ENCODE measurements at regions not wholly inside any gene's neighbourhood (a gene's known extent, or its start where the extent isn't known, plus 50 kb on each side); places are given as distances from the start of the nearest gene placed in this dataset.

DNA sequence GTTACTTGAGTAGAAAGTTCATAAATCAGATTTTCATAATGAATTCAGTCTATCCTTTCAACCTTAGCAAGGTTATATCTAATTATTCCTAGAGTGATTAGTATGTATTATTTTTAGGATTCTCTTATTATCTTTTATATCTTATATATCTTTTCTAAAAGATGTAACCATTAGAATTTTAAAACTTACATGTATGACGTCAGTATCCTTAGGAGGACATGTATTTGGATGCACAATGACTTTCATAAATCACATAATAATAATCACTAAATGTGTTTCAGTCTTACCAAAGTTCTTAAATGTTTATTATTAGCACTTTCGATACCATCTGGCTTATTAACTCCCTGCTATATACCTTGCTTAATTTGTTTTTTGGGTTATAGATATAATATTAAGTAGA, 1400.5 kb upstream of the IGFBP7 start:
- no peak for ATAC-seq
- intact Hi-C loops (cut with micrococcal nuclease; ENCODE audit: unreplicated experiment) (no loop called here), in situ Hi-C loops (cut with HindIII; ENCODE audit: low pct_unique_long_range_greater_than_20kb, low sequenced_read_pairs) (no loop called here)

DNA sequence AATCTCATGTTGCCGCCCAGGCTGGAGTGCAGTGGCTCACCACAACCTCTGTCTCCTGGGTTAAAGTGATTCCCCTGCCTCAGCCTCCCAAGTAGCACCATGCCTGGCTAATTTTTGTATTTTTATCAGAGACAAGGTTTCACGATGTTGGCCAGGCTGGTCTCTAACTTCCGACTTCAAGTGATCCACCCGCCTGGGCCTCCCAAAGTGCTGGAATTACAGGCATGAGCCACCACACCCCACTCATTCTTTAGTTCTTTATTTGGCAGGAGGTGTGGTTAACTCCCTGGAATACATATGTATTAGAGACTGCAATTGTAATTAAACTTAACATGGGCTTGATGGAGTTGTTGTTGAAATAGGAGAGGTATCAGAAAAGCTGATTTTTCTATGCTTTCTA, 1396.9 kb upstream of the IGFBP7 start:
- no peak overlapping the region for H3K27ac ChIP-seq (ENCODE audit: low read length)
- H3K36me3 ChIP-seq (ENCODE audit: control insufficient read depth, insufficient read depth, low read length) = no peaks in the 10 kb centered on the region
- no peak for DNase-seq (ENCODE audit: low read depth, low spot score)
- no peaks in the 10 kb centered on the region for H3K9me3 ChIP-seq (ENCODE audit: control insufficient read depth, insufficient read depth, low read depth, low read length)
- no peak for ATAC-seq
- in situ Hi-C loops (cut with HindIII; ENCODE audit: low pct_unique_long_range_greater_than_20kb, low sequenced_read_pairs) (no loop called here), intact Hi-C loops (cut with micrococcal nuclease; ENCODE audit: unreplicated experiment) (no loop called here)
- CTCF ChIA-PET = no interaction called here
- BruUV-seq (replicated peaks) = no TSS peak
- no peaks in the 10 kb centered on the region for H3K4me1 ChIP-seq (ENCODE audit: control insufficient read depth, insufficient read depth, low read length)
- TF ChIP-seq POLR2AphosphoS5 (IDR thresholded peaks at IDR 0.05; ENCODE audit: low read depth, low read length) (no peak), TCF7L2 (IDR thresholded peaks at IDR 0.05; ENCODE audit: low read depth, low read length) (no peak), SIN3A (IDR thresholded peaks at IDR 0.05; ENCODE audit: borderline replicate concordance, insufficient read depth, low read depth, low read length) (no peak), REST (IDR thresholded peaks at IDR 0.05; ENCODE audit: insufficient read depth in 1 of 2, low read depth in 2 of 2, low read length in 1 of 2) (no peak)
- TF ChIP-seq, protein P1, sequence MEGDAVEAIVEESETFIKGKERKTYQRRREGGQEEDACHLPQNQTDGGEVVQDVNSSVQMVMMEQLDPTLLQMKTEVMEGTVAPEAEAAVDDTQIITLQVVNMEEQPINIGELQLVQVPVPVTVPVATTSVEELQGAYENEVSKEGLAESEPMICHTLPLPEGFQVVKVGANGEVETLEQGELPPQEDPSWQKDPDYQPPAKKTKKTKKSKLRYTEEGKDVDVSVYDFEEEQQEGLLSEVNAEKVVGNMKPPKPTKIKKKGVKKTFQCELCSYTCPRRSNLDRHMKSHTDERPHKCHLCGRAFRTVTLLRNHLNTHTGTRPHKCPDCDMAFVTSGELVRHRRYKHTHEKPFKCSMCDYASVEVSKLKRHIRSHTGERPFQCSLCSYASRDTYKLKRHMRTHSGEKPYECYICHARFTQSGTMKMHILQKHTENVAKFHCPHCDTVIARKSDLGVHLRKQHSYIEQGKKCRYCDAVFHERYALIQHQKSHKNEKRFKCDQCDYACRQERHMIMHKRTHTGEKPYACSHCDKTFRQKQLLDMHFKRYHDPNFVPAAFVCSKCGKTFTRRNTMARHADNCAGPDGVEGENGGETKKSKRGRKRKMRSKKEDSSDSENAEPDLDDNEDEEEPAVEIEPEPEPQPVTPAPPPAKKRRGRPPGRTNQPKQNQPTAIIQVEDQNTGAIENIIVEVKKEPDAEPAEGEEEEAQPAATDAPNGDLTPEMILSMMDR (IDR thresholded peaks at IDR 0.05) = no peak
- H3K4me3 ChIP-seq (ENCODE audit: low read depth in 2 of 2, low read length in 2 of 2) = no peak overlapping the region
- POLR2A ChIA-PET = no interaction called here
- no peaks in the 10 kb centered on the region for H3K27me3 ChIP-seq (ENCODE audit: control insufficient read depth, insufficient read depth, low read length)

More for the DNA sequence above, 1400.5 kb upstream of the IGFBP7 start:
- TF ChIP-seq SIN3A (IDR thresholded peaks at IDR 0.05; ENCODE audit: borderline replicate concordance, insufficient read depth, low read depth, low read length) (no peak), POLR2AphosphoS5 (IDR thresholded peaks at IDR 0.05; ENCODE audit: low read depth, low read length) (no peak), TCF7L2 (IDR thresholded peaks at IDR 0.05; ENCODE audit: low read depth, low read length) (no peak), REST (IDR thresholded peaks at IDR 0.05; ENCODE audit: insufficient read depth in 1 of 2, low read depth in 2 of 2, low read length in 1 of 2) (no peak)
- TF ChIP-seq, protein P1 (IDR thresholded peaks at IDR 0.05) = no peak
- BruUV-seq (replicated peaks) = no TSS peak
- Histone ChIP-seq H3K27ac (ENCODE audit: low read length) (no peak overlapping the region), H3K36me3 (ENCODE audit: control insufficient read depth, insufficient read depth, low read length) (no peaks in the 10 kb centered on the region), H3K4me1 (ENCODE audit: control insufficient read depth, insufficient read depth, low read length) (no peaks in the 10 kb centered on the region), H3K27me3 (ENCODE audit: control insufficient read depth, insufficient read depth, low read length) (no peaks in the 10 kb centered on the region), H3K4me3 (ENCODE audit: low read depth in 2 of 2, low read length in 2 of 2) (no peak overlapping the region), H3K9me3 (ENCODE audit: control insufficient read depth, insufficient read depth, low read depth, low read length) (no peaks in the 10 kb centered on the region)
- DNase-seq (ENCODE audit: low read depth, low spot score) = no peak
- POLR2A ChIA-PET = no interaction called here
- CTCF ChIA-PET = no interaction called here
